H1 (cell line): ENCODE measurements at regions not wholly inside any gene's neighbourhood (a gene's known extent, or its start where the extent isn't known, plus 50 kb on each side); places are given as distances from the start of the nearest gene placed in this dataset.

Experiments
- CTCF ChIA-PET: fragments of 300-600 bp; sonication (Branson Sonifier 250); formaldehyde crosslinking; loops from one replicate; lab custom pipeline; 2021; ENCODE audit not compliant: partially characterized antibody; lab: Charles Lee
- POLR2A ChIA-PET: fragments of 300-600 bp; sonication (Branson Sonifier 250); formaldehyde crosslinking; loops from one replicate; lab custom pipeline; 2021; ENCODE audit warnings: inconsistent platforms; ENCODE audit not compliant: partially characterized antibody; lab: Charles Lee
- DNase-seq, 2 experiments: peaks; one replicate each; pipeline versions ENCODE4 v3.0.0 to v3.0.0-alpha.2; 2010 to 2022; ENCODE audit warnings: low spot score in 2 of 2, low read depth in 1 of 2, mixed read lengths in 1 of 2
- FAIRE-seq: peaks from 2 replicates; lab custom pipeline; 2011; peaks lifted over from hg19 to GRCh38; lab: Jason Lieb, UNC
- H2AFZ ChIP-seq: 2 replicates; pipeline ENCODE4 v1.8.1; 2012; ENCODE audit warnings: low read length, inconsistent platforms
- H2AK5ac ChIP-seq: 2 replicates; pipeline ENCODE4 v1.6.1; 2013; ENCODE audit warnings: low read depth, low read length
- H2BK120ac ChIP-seq: replicated peaks from 2 replicates; pipeline ENCODE3; 2013; ENCODE audit warnings: low read depth, low read length, inconsistent platforms
- H2BK12ac ChIP-seq: 2 replicates; pipeline ENCODE4 v1.6.1; 2013; ENCODE audit warnings: low read depth, low read length
- H2BK15ac ChIP-seq: 2 replicates; pipeline ENCODE4 v1.6.1; 2013; ENCODE audit warnings: low read length
- H2BK20ac ChIP-seq: 2 replicates; pipeline ENCODE4 v1.6.1; 2013; ENCODE audit warnings: low read length
- H2BK5ac ChIP-seq: 2 replicates; pipeline ENCODE4 v1.6.1; 2013; ENCODE audit warnings: low read depth, low read length
- H3K14ac ChIP-seq: 2 replicates; pipeline ENCODE4 v1.6.1; 2013; ENCODE audit warnings: inconsistent platforms; ENCODE audit not compliant: insufficient read length
- H3K18ac ChIP-seq: 2 replicates; pipeline ENCODE4 v1.6.1; 2013; ENCODE audit warnings: low read length; ENCODE audit errors: extremely low read depth
- H3K23ac ChIP-seq: 2 replicates; pipeline ENCODE4 v1.6.1; 2013; ENCODE audit warnings: inconsistent platforms; ENCODE audit not compliant: insufficient read length
- H3K23me2 ChIP-seq: 2 replicates; pipeline ENCODE4 v1.6.1; 2013; ENCODE audit warnings: low read depth, low read length
- H3K27ac ChIP-seq: 2 replicates; pipeline ENCODE4 v1.6.1; 2011; ENCODE audit warnings: low read depth, low read length, inconsistent platforms
- H3K27me3 ChIP-seq, 4 experiments: replicated peaks in 1 of 4; 1 replicate in 1 of 4; 2 replicates in 3 of 4; pipeline versions ENCODE4 v1.6.1 to v1.8.1; 2011 to 2013; ENCODE audit warnings: low read length in 3 of 4, mild to moderate bottlenecking in 3 of 4, inconsistent platforms in 2 of 4, mixed read lengths in 2 of 4, moderate library complexity in 1 of 4; ENCODE audit not compliant: control insufficient read depth in 3 of 4, insufficient read depth in 3 of 4; ENCODE audit errors: extremely low read depth in 1 of 4
- H3K36me3 ChIP-seq, 4 experiments: 2 replicates each; pipeline versions ENCODE4 v1.6.1 to v1.8.1; 2011 to 2013; ENCODE audit warnings: mild to moderate bottlenecking in 4 of 4, low read length in 3 of 4, moderate library complexity in 2 of 4, control low read depth in 1 of 4, inconsistent platforms in 1 of 4; ENCODE audit not compliant: insufficient read depth in 4 of 4, control insufficient read depth in 2 of 4
- H3K4ac ChIP-seq: replicated peaks from 2 replicates; pipeline ENCODE3; 2013; ENCODE audit warnings: low read length, low read depth, mixed read lengths, inconsistent platforms; ENCODE audit not compliant: insufficient read length
- H3K4me1 ChIP-seq, 4 experiments: replicated peaks in 1 of 4; 1 replicate in 1 of 4; 2 replicates in 3 of 4; pipeline versions ENCODE4 v1.6.1 to v1.8.1; 2011 to 2013; ENCODE audit warnings: low read length in 3 of 4, inconsistent platforms in 2 of 4, mixed read lengths in 1 of 4; ENCODE audit not compliant: insufficient read depth in 4 of 4, control insufficient read depth in 3 of 4
- H3K4me2 ChIP-seq, 2 experiments: 2 replicates each; pipeline versions ENCODE4 v1.6.1 to v1.8.1; 2011 to 2013; ENCODE audit warnings: low read depth in 2 of 2, low read length in 2 of 2, control low read depth in 1 of 2, inconsistent platforms in 1 of 2, mild to moderate bottlenecking in 1 of 2; ENCODE audit not compliant: insufficient read depth in 1 of 2
- H3K4me3 ChIP-seq, 4 experiments: fragments of 200-600, 300-600 bp in 1 of 4; sonication (generic), shearing (Covaris generic), sonication (Bioruptor Twin) in 1 of 4; 2 replicates each; pipeline versions ENCODE4 v1.5.1 to v1.8.1; 2011 to 2016; ENCODE audit warnings: low read length in 4 of 4, low read depth in 3 of 4, control low read depth in 2 of 4, inconsistent platforms in 2 of 4, mild to moderate bottlenecking in 2 of 4, mixed read lengths in 1 of 4, moderate library complexity in 1 of 4; ENCODE audit not compliant: insufficient read depth in 2 of 4; ENCODE audit errors: extremely low read depth in 1 of 4
- H3K56ac ChIP-seq: replicated peaks from 2 replicates; pipeline ENCODE3; 2013; ENCODE audit warnings: low read depth, mild to moderate bottlenecking, mixed read lengths, low read length, inconsistent platforms; ENCODE audit not compliant: insufficient read length
- H3K79me1 ChIP-seq: 2 replicates; pipeline ENCODE4 v1.6.1; 2013; ENCODE audit warnings: low read depth, low read length, control low read depth
- H3K79me2 ChIP-seq, 2 experiments: 2 replicates each; pipeline versions ENCODE4 v1.6.1 to v1.8.1; 2012 to 2013; ENCODE audit warnings: low read length in 2 of 2, mild to moderate bottlenecking in 2 of 2, inconsistent platforms in 1 of 2; ENCODE audit not compliant: insufficient read depth in 2 of 2, control insufficient read depth in 1 of 2
- H3K9ac ChIP-seq, 4 experiments: replicated peaks in 1 of 4; 1 replicate in 1 of 4; 2 replicates in 3 of 4; pipeline versions ENCODE4 v1.6.1 to v1.8.1; 2011 to 2013; ENCODE audit warnings: low read depth in 3 of 4, low read length in 3 of 4, control low read depth in 2 of 4, mild to moderate bottlenecking in 2 of 4, moderate library complexity in 2 of 4, inconsistent platforms in 1 of 4; ENCODE audit errors: extremely low read depth in 1 of 4
- H3K9me3 ChIP-seq, 2 experiments: 2 replicates each; pipeline versions ENCODE4 v1.6.1 to v1.8.1; 2012 to 2013; ENCODE audit warnings: mild to moderate bottlenecking in 2 of 2, moderate library complexity in 2 of 2, control low read depth in 1 of 2, inconsistent platforms in 1 of 2, low read depth in 1 of 2, low read length in 1 of 2, mixed read lengths in 1 of 2; ENCODE audit not compliant: insufficient read depth in 2 of 2
- H4K20me1 ChIP-seq, 2 experiments: replicated peaks in 1 of 2; 2 replicates each; pipeline versions ENCODE3 to v1.8.1; 2011 to 2013; ENCODE audit warnings: inconsistent platforms in 2 of 2, low read length in 2 of 2, mild to moderate bottlenecking in 1 of 2; ENCODE audit not compliant: insufficient read depth in 2 of 2, control insufficient read depth in 1 of 2
- H4K5ac ChIP-seq: 2 replicates; pipeline ENCODE4 v1.6.1; 2013; ENCODE audit warnings: low read length, low read depth, mixed read lengths, inconsistent platforms; ENCODE audit not compliant: insufficient read length
- H4K8ac ChIP-seq: 2 replicates; pipeline ENCODE4 v1.8.0; 2013; ENCODE audit warnings: mild to moderate bottlenecking, moderate library complexity, low read length, inconsistent platforms; ENCODE audit not compliant: insufficient read depth; ENCODE audit errors: extremely low read depth
- H4K91ac ChIP-seq: replicated peaks from 2 replicates; pipeline ENCODE3; 2013; ENCODE audit warnings: low read length, mixed read lengths, inconsistent platforms; ENCODE audit not compliant: insufficient read length
- ASH2L ChIP-seq: fragments of 200-600, 300-600 bp; sonication (generic); IDR thresholded peaks from one replicate; pipeline ENCODE4 v1.7.1; 2017; ENCODE audit warnings: low read length
- BCL11A ChIP-seq, 2 experiments: IDR thresholded peaks; one replicate each; pipeline ENCODE4 v1.6.1; 2011; ENCODE audit warnings: low read depth in 2 of 2, low read length in 2 of 2, mild to moderate bottlenecking in 2 of 2
- CBX5 ChIP-seq: fragments of 300-800, 300-1000 bp; sonication (generic); IDR thresholded peaks from 2 replicates; pipeline ENCODE4 v1.7.1; 2016; ENCODE audit warnings: antibody characterized with exemption, low read length, low read depth
- CBX8 ChIP-seq: fragments of 300-800, 300-1000 bp; sonication (generic); IDR thresholded peaks from 2 replicates; pipeline ENCODE4 v1.7.1; 2016; ENCODE audit warnings: low read depth, low read length, borderline replicate concordance
- CHD2 ChIP-seq: IDR thresholded peaks from 2 replicates; pipeline ENCODE4 v1.6.1; 2012; ENCODE audit warnings: low read length, improper control_type of control experiment
- CREB1 ChIP-seq: IDR thresholded peaks from 2 replicates; pipeline ENCODE4 v1.6.1; 2012; ENCODE audit warnings: inconsistent platforms
- HDAC6 ChIP-seq: IDR thresholded peaks from one replicate; pipeline ENCODE4 v1.7.1; 2012; ENCODE audit warnings: low read depth, mild to moderate bottlenecking, inconsistent platforms, low read length, moderate library complexity
- KDM1A ChIP-seq: fragments of 200-600, 300-600 bp; sonication (generic); IDR thresholded peaks from 2 replicates; pipeline ENCODE4 v1.7.1; 2016; ENCODE audit warnings: mild to moderate bottlenecking, low read length, borderline replicate concordance
- KDM4A ChIP-seq: IDR thresholded peaks from one replicate; pipeline ENCODE4 v1.7.1; 2012; ENCODE audit warnings: low read depth, mild to moderate bottlenecking, moderate library complexity, low read length, inconsistent platforms; ENCODE audit not compliant: severe bottlenecking
- RBBP5 ChIP-seq: IDR thresholded peaks from 2 replicates; pipeline ENCODE4 v1.7.1; 2012; ENCODE audit warnings: low read depth, mild to moderate bottlenecking, inconsistent platforms, low read length, moderate library complexity, borderline replicate concordance
- RNF2 ChIP-seq: fragments of 200-900, 300-1000 bp; sonication (generic); IDR thresholded peaks from 2 replicates; pipeline ENCODE4 v1.7.1; 2016; ENCODE audit warnings: borderline replicate concordance, low read depth, mild to moderate bottlenecking, antibody characterized with exemption, low read length; ENCODE audit not compliant: poor library complexity, severe bottlenecking; ENCODE audit errors: missing control alignments
- SIN3A ChIP-seq, 2 experiments: IDR thresholded peaks in 1 of 2; conservative IDR thresholded peaks in 1 of 2; 2 replicates each; pipeline ENCODE4 v1.6.1; 2011 to 2012; ENCODE audit warnings: low read length in 2 of 2, improper control_type of control experiment in 1 of 2, low read depth in 1 of 2, mild to moderate bottlenecking in 1 of 2
- SIX5 ChIP-seq: IDR thresholded peaks from 2 replicates; pipeline ENCODE4 v1.6.1; 2011; ENCODE audit warnings: mild to moderate bottlenecking, low read depth, low read length
- SP2 ChIP-seq: IDR thresholded peaks from 2 replicates; pipeline ENCODE4 v1.6.1; 2012; ENCODE audit warnings: mild to moderate bottlenecking, low read length, inconsistent platforms
- SP4 ChIP-seq: IDR thresholded peaks from 2 replicates; pipeline ENCODE4 v1.6.1; 2012; ENCODE audit warnings: low read length, inconsistent platforms
- TAF1 ChIP-seq: IDR thresholded peaks from 2 replicates; pipeline ENCODE4 v1.6.1; 2011; ENCODE audit warnings: mild to moderate bottlenecking, low read depth, low read length
- YY1 ChIP-seq: IDR thresholded peaks from 2 replicates; pipeline ENCODE4 v1.6.1; 2011; ENCODE audit warnings: low read depth, mild to moderate bottlenecking, low read length
- WGBS, 2 experiments: shearing (Covaris generic) in 1 of 2; methylation state at CpG; one replicate each; pipeline versions ENCODE4 v1.1.6 to v1.1.7; 2013 to 2015; ENCODE audit warnings: low lambda C conversion rate in 2 of 2, mixed read lengths in 2 of 2, inconsistent platforms in 1 of 2, low coverage in 1 of 2, missing lambda C conversion rate in 1 of 2; ENCODE audit not compliant: insufficient replicate concordance in 2 of 2, insufficient coverage in 1 of 2, insufficient read length in 1 of 2; ENCODE audit errors: extremely low coverage in 1 of 2, missing lambda C conversion rate in 1 of 2; 5-methylcytosine and 5-hydroxymethylcytosine counted together

DNA sequence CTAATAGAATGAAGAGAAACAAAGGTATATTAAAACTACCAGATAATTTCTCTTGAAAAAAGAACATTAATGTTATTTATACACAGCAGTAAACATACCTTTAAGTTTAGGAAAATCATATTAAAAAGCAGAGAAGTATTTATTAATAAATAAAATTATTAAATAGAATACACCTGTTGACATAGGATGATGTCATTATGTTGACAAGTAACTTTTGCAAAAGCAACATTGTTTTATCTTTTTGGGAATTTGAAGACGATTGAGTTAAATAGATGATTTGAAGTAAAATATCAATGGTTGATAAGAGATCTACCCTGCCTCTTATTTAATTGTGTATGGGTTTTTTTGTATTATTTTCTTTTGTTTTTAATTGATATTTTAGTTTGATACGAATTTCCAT, 711.1 kb upstream of the NUDT12 start:
- Histone ChIP-seq H3K79me2 (no peaks in the 10 kb centered on the region), H3K56ac (no peak overlapping the region), H3K4me2 (no peak overlapping the region), H2BK15ac (no peak overlapping the region), H2BK120ac (no peak overlapping the region), H3K4me3 (no peak overlapping the region), H3K14ac (no peak overlapping the region), H4K20me1 (no peaks in the 10 kb centered on the region), H2AFZ (no peak overlapping the region), H3K9me3 (no peaks in the 10 kb centered on the region), H3K9ac (no peak overlapping the region), H4K5ac (no peak overlapping the region), H3K79me1 (no peaks in the 10 kb centered on the region), H3K18ac (no peak overlapping the region), H2AK5ac (no peak overlapping the region), H3K4me1 (no peaks in the 10 kb centered on the region), H3K4ac (no peak overlapping the region), H3K36me3 (no peaks in the 10 kb centered on the region), H3K27me3 (no peaks in the 10 kb centered on the region), H3K23me2 (no peaks in the 10 kb centered on the region; the same call in 1 of the 2 replicates), H2BK12ac (no peak overlapping the region), H2BK20ac (no peak overlapping the region), H3K23ac (no peak overlapping the region), H4K91ac (no peak overlapping the region), H2BK5ac (no peak overlapping the region), H4K8ac (no peak overlapping the region), H3K27ac (no peak overlapping the region)
- no peak for TF ChIP-seq SIN3A (conservative IDR thresholded peaks at IDR 0.05 in 1 of 2, IDR thresholded peaks at IDR 0.05 in 1 of 2; ENCODE audit: low read depth in 1 of 2, low read length in 2 of 2)
- TF ChIP-seq RBBP5: no peak
- TF ChIP-seq SP2: no peak
- TF ChIP-seq KDM1A: no peak
- TF ChIP-seq SIX5: no peak
- TF ChIP-seq CBX8: no peak
- no peak for TF ChIP-seq BCL11A (IDR thresholded peaks at IDR 0.05; ENCODE audit: low read depth in 2 of 2, low read length in 2 of 2)
- no peak for TF ChIP-seq HDAC6
- no peak for TF ChIP-seq KDM4A
- TF ChIP-seq SP4: no peak
- TF ChIP-seq TAF1: no peak
- TF ChIP-seq YY1: no peak
- TF ChIP-seq RNF2: no peak
- TF ChIP-seq CHD2: no peak
- TF ChIP-seq ASH2L: no peak
- TF ChIP-seq CREB1: no peak
- no peak for TF ChIP-seq CBX5
- ChIA-PET CTCF (no interaction called here), POLR2A (no interaction called here)
- DNase-seq (no peak), FAIRE-seq (no peak)
- WGBS, 2 experiments: 89 to 100% methylated on average over 1 to 2 of the region's 2 CpGs
